HCT116 (cell line): ENCODE measurements at regions not wholly inside any gene's neighbourhood (a gene's known extent, or its start where the extent isn't known, plus 50 kb on each side); places are given as distances from the start of the nearest gene placed in this dataset.

ENCODE experiments used
- ATF3 ChIP-seq: IDR thresholded peaks from 2 replicates; pipeline ENCODE4 v1.6.1; 2012
- CEBPB ChIP-seq: IDR thresholded peaks from 2 replicates; pipeline ENCODE4 v1.6.1; 2012; ENCODE audit warnings: low read depth
- EZH2 ChIP-seq: fragments of 200-600 bp; sonication (generic); IDR thresholded peaks from 2 replicates; pipeline ENCODE4 v1.6.1; 2017; ENCODE audit warnings: antibody characterized with exemption, mixed run types
- POLR2A ChIP-seq: IDR thresholded peaks from 2 replicates; pipeline ENCODE4 v1.7.0; 2011; ENCODE audit warnings: borderline replicate concordance; ENCODE audit not compliant: insufficient read depth, insufficient read length; ENCODE audit errors: extremely low read depth
- POLR2AphosphoS5 ChIP-seq: IDR thresholded peaks from 2 replicates; pipeline ENCODE4 v1.6.1; 2011; ENCODE audit warnings: mild to moderate bottlenecking, low read depth, low read length, moderate library complexity
- YY1 ChIP-seq: IDR thresholded peaks from 2 replicates; pipeline ENCODE4 v1.6.1; 2011; ENCODE audit warnings: low read length, low read depth, moderate library complexity, mild to moderate bottlenecking; ENCODE audit not compliant: insufficient replicate concordance; ENCODE audit errors: extremely low read depth
- ZNF274 ChIP-seq: fragments of 200-500 bp; sonication (Bioruptor generic); IDR thresholded peaks from 2 replicates; pipeline ENCODE4 v1.6.1; 2014; ENCODE audit warnings: mild to moderate bottlenecking, low read depth, low read length, inconsistent platforms
- TF ChIP-seq, protein P1 (sequence below), 3 experiments: fragments of 200-600 bp in 1 of 3; sonication (generic) in 1 of 3; IDR thresholded peaks in 2 of 3; conservative IDR thresholded peaks in 1 of 3; 2 replicates each; pipeline ENCODE4 v1.5.1; 2012 to 2017; ENCODE audit warnings: low read depth in 2 of 3, low read length in 2 of 3, antibody characterized with exemption in 1 of 3, borderline replicate concordance in 1 of 3, control low read depth in 1 of 3, mild to moderate bottlenecking in 1 of 3, mixed read lengths in 1 of 3, mixed run types in 1 of 3, moderate library complexity in 1 of 3; ENCODE audit not compliant: insufficient read depth in 1 of 3

DNA sequence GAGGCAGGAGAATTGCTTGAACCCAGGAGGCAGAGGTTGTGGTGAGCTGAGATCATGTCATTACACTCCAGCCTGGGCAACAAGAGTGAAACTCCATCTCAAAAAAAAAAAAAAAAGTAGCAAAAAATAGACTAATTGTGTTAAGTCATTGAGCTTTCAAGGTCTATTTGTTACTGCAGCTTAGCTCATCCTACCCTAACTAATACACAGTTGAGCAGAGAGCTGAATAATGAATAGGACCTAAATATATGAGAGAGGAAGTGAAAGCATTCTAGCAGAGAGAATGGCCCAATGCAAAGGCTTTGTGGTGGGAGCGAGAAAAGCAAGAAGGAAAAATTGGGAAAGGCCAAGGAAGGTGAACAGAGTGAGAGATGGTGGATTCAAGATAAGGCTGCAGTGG, 128.3 kb downstream of the AXIN2 start:
- TF ChIP-seq, protein P1, sequence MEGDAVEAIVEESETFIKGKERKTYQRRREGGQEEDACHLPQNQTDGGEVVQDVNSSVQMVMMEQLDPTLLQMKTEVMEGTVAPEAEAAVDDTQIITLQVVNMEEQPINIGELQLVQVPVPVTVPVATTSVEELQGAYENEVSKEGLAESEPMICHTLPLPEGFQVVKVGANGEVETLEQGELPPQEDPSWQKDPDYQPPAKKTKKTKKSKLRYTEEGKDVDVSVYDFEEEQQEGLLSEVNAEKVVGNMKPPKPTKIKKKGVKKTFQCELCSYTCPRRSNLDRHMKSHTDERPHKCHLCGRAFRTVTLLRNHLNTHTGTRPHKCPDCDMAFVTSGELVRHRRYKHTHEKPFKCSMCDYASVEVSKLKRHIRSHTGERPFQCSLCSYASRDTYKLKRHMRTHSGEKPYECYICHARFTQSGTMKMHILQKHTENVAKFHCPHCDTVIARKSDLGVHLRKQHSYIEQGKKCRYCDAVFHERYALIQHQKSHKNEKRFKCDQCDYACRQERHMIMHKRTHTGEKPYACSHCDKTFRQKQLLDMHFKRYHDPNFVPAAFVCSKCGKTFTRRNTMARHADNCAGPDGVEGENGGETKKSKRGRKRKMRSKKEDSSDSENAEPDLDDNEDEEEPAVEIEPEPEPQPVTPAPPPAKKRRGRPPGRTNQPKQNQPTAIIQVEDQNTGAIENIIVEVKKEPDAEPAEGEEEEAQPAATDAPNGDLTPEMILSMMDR (IDR thresholded peaks at IDR 0.05 in 2 of 3, conservative IDR thresholded peaks at IDR 0.05 in 1 of 3; ENCODE audit: borderline replicate concordance in 1 of 3, insufficient read depth in 1 of 3, low read depth in 2 of 3, low read length in 2 of 3), result no peak
- TF ChIP-seq ATF3, result no peak
- no peak for TF ChIP-seq YY1
- TF ChIP-seq ZNF274, result no peak
- TF ChIP-seq POLR2A, result no peak
- TF ChIP-seq CEBPB, result no peak
- TF ChIP-seq EZH2, result no peak
- TF ChIP-seq POLR2AphosphoS5, result no peak
